Spinal cord (tissue), 9 donors: ENCODE measurements at regions not wholly inside any gene's neighbourhood (a gene's known extent, or its start where the extent isn't known, plus 50 kb on each side); places are given as distances from the start of the nearest gene placed in this dataset.

ENCODE experiments used
- DNase-seq, 6 donors: peaks; one replicate each; pipeline versions ENCODE4 v3.0.0 to v3.0.0-alpha.2; 2013 to 2015; ENCODE audit warnings: low spot score in 6 of 6, low read depth in 4 of 6
- H3K27ac ChIP-seq: one replicate; pipeline ENCODE4 v1.5.1; 2013; ENCODE audit warnings: low read depth, low read length, control low read depth
- H3K27me3 ChIP-seq: one replicate; pipeline ENCODE4 v1.6.1; 2013; ENCODE audit warnings: low read length; ENCODE audit not compliant: control insufficient read depth, insufficient read depth
- H3K36me3 ChIP-seq: one replicate; pipeline ENCODE4 v1.6.1; 2013; ENCODE audit warnings: low read length; ENCODE audit not compliant: control insufficient read depth, insufficient read depth
- H3K4me1 ChIP-seq: one replicate; pipeline ENCODE4 v1.6.1; 2013; ENCODE audit warnings: low read length; ENCODE audit not compliant: control insufficient read depth, insufficient read depth
- H3K4me3 ChIP-seq: one replicate; pipeline ENCODE4 v1.5.1; 2013; ENCODE audit warnings: low read depth, low read length, control low read depth
- H3K9me3 ChIP-seq: one replicate; pipeline ENCODE4 v1.6.1; 2013; ENCODE audit warnings: low read length; ENCODE audit not compliant: control insufficient read depth, insufficient read depth
- WGBS: methylation state at CpG from one replicate; pipeline ENCODE4 v1.1.5; 2013; ENCODE audit warnings: missing lambda C conversion rate; ENCODE audit not compliant: insufficient coverage; 5-methylcytosine and 5-hydroxymethylcytosine counted together
- donor health status: healthy.

DNA sequence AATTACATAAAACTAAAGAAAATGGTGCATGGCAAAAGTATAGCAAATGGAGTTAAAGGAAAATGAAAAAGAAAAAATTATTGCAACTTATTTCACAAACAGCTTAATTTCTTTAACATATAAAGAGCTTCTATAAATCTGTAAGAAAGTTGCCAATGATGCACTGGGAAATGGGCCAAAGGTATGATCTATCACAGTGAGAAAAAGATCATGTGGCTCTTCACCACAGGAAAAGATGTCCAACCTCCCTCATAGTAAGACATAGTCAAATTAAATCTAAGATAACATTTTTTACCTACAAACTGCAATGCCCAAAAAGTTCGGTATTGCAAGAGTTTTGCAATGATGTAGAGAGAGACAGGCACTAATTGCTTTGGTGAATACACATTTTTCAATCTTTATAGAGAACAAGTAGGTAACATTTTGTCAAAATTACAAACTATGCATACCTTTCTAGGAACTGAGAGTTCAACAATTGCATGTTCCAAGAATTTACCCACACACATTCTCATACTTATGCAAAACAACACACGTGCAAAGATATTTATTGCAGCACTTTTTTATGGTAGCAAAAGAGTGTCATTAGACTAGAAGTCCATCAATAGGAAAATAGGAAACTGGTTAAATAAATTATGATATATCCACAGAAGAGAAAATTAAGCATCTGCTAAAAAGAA is 372.6 kb downstream of the QKI start:
- DNase-seq = no peak
- Histone ChIP-seq H3K4me3 (no peak overlapping the region), H3K4me1 (no peaks in the 10 kb centered on the region), H3K27me3 (no peaks in the 10 kb centered on the region), H3K36me3 (no peaks in the 10 kb centered on the region), H3K27ac (no peak overlapping the region), H3K9me3 (no peaks in the 10 kb centered on the region)
- no CpG with 5 or more reads among the region's 2 CpGs for WGBS

DNA sequence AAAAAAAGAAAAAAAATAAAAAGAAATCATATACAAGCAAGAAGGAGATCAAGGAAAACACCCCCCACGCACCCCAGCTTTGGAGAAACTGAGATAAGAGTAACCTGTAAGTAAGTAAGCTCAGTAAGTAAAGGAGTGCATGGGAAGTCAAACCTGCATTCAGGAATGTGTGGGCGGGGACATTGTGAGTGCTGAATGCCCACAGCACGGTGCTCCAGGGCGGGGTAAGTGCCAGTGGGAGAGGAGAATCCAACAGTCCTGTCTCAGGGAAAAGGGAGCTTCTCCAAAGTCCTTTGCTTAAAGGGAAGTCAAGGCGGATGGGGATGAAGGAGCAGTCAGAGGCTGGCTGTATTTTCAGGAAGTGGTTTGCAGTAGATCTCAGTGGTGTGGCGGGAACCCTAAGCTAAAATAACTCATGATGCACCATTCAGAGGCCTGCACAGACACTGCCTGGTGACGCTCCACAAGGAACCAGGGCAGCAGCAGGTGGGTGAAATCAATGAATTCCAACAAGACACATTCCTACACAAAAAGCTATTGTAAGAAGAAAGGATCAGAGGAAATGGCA is 368.0 kb downstream of the QKI start:
- H3K9me3 ChIP-seq = no peaks in the 10 kb centered on the region
- DNase-seq = no peak
- peaks cover 14% of the 10 kb centered on the region for H3K4me1 ChIP-seq
- H3K4me3 ChIP-seq = no peak overlapping the region
- H3K27ac ChIP-seq = no peak overlapping the region
- WGBS = 86% methylated on average over 4 of the region's 7 CpGs
- H3K36me3 ChIP-seq = no peaks in the 10 kb centered on the region
- H3K27me3 ChIP-seq = no peaks in the 10 kb centered on the region

DNA sequence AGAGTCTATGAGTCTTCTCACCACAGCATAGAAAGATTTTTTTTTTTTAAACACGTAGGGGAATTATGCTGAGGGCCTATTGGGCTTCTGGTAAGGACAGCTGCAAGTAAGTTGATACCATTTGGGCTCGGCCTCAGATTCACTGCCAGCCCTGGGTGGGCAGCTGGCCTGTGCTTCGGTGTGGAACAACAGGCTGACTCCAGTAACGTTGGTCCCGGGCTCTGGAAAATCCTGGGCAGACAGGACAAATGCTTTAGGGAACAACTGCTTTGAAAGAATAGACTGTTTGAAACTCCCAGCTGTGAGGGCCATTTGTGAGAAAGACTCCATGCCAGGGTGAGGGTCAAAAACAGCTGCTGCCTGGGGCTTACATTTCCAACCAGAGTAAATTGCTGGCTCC is 366.5 kb downstream of the QKI start:
- no peaks in the 10 kb centered on the region for H3K9me3 ChIP-seq
- peaks cover 14% of the 10 kb centered on the region for H3K4me1 ChIP-seq
- DNase-seq = peak in 5 of 6 donors; percentile 43 to 84 (median 62)
- H3K27me3 ChIP-seq = no peaks in the 10 kb centered on the region
- H3K36me3 ChIP-seq = no peaks in the 10 kb centered on the region
- no peak overlapping the region for H3K4me3 ChIP-seq
- 28% methylated on average over 5 of the region's 5 CpGs for WGBS
- peak overlapping the region; percentile 44 for H3K27ac ChIP-seq

DNA sequence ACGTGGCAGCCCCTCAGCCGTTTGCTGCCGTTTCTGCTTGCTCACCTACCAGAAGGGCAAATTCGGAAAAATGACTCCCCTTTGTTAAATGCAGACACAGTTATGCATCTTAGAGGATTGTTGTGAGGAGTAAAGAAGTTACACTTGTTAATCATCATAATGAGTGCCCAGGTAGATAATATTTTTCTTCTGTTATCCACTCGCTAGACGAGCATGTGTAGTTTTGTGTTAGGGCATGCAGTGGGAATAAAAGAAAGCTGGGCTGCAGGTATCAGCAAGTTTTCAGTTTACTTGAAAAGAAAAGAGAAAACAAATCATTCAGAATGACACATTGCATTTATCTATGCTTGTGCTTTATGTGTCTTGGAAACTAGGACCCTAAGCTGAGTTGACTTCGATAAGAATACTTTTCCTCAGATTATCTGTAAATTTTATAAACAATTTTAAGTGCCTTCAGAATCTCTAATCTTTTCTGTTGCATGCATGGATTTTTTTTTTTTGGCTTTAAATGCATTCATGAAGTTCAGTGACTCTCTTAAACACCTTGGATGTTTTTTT is 365.3 kb downstream of the QKI start:
- Histone ChIP-seq H3K4me3 (no peak overlapping the region), H3K27ac (no peak overlapping the region), H3K36me3 (no peaks in the 10 kb centered on the region), H3K27me3 (no peaks in the 10 kb centered on the region), H3K9me3 (no peaks in the 10 kb centered on the region), H3K4me1 (peaks cover 14% of the 10 kb centered on the region)
- 94% methylated on average over 3 of the region's 7 CpGs for WGBS
- DNase-seq = no peak

DNA sequence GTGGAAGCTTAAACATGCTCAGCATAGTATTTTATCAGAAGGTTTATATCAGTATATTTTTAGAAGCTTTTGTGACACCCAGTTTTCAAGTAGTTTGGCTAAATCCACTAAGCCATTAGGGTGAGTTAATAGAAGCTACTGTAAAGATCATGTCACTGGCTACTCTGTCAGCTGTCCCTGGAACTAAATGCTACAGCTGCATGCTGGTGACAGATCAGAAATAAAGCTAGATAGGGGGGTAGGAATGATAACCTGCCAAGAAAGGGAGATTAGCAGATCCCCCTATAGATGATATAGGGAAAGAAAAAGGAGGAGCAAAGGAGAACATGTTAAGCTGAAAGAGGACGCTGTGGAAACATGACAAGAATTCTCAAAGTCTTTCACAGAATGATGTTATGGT is 363.2 kb downstream of the QKI start:
- Histone ChIP-seq H3K9me3 (no peaks in the 10 kb centered on the region), H3K27ac (no peak overlapping the region)
- WGBS = 69% methylated on average over 1 of the region's 1 CpG

DNA sequence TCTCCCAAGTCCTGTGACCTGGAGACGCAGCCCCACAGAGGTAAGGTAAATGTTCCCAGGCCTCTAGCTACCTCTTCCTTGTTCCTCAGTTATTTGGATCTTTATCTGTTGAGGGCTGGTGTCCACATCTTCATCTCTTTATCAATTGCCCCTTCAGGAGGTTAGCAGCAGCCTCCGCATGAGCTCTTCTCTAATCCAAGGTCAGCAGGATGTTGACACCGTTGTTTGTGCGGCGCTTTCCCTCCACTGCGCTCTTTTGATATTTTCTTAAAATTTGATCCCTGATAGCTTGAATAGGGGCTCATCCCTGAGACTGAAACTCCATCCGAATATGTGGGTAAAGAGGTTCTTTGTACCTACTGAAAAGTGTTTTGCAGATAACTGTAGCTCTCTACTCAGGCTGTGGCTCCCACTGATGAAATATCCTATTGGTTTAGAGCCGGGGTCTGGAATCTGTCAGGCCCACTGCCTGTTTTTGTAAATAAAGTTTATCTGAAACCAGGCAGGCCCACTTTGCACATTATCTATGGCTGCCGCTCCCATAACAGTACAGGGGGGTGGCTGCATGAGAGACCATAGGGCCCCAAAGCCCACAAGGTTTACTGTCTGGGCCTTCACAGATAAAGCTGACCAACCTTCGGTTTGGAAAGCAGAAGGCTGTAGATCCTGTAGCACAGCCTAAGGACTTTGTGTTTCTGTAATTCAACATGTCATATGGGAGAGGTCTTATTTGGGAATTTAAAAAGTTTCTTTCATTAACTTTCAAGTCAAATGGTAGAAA is 362.6 kb downstream of the QKI start:
- Histone ChIP-seq H3K36me3 (no peaks in the 10 kb centered on the region), H3K27me3 (no peaks in the 10 kb centered on the region), H3K4me3 (no peak overlapping the region), H3K4me1 (peaks cover 14% of the 10 kb centered on the region), H3K9me3 (no peaks in the 10 kb centered on the region), H3K27ac (no peak overlapping the region)
- DNase-seq = no peak
- 100% methylated on average over 7 of the region's 10 CpGs for WGBS

More for the DNA sequence above, 363.2 kb downstream of the QKI start:
- H3K4me3 ChIP-seq = no peak overlapping the region
- H3K27me3 ChIP-seq = no peaks in the 10 kb centered on the region
- no peak for DNase-seq
- H3K4me1 ChIP-seq = peaks cover 14% of the 10 kb centered on the region
- H3K36me3 ChIP-seq = no peaks in the 10 kb centered on the region

DNA sequence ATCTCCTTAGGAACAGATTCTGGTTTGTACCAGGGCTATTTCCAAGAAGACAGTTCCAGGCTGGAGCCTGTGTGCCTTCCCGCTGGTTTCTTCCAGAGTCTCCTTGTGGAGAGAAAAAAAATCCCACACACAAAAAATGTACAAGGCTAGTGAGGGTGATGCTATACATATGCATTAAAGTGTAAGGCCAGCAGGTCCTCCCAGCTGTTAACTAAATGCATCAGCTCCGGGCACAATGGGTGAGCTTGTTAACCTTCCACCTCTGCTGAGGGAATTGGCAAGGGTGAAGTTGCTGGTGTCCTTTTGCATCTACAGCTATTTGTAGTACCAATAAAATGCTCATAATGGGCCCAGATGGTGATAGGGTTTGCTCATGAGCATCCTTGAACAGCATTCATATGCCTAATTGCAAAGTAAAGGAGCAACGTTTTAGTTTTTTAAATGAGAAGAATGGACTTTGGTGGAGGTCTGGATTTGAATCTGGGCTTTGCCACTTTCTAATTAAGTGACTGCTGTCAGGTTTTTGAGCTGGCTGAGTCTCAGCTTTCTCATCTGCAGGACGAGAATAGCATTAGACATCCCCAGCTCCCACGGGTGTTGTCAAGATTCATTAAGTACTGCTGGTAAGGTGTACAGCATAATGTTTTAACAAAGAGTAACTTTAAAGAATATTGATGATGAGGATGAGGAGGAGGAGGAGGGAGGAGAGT is 361.8 kb downstream of the QKI start:
- 59% methylated on average over 4 of the region's 5 CpGs for WGBS
- no peaks in the 10 kb centered on the region for H3K27me3 ChIP-seq
- peaks cover 12% of the 10 kb centered on the region for H3K4me1 ChIP-seq
- peak in 2 of 6 donors; percentile 41 to 52 for DNase-seq
- H3K4me3 ChIP-seq = no peak overlapping the region
- no peaks in the 10 kb centered on the region for H3K9me3 ChIP-seq
- H3K27ac ChIP-seq = no peak overlapping the region
- no peaks in the 10 kb centered on the region for H3K36me3 ChIP-seq

DNA sequence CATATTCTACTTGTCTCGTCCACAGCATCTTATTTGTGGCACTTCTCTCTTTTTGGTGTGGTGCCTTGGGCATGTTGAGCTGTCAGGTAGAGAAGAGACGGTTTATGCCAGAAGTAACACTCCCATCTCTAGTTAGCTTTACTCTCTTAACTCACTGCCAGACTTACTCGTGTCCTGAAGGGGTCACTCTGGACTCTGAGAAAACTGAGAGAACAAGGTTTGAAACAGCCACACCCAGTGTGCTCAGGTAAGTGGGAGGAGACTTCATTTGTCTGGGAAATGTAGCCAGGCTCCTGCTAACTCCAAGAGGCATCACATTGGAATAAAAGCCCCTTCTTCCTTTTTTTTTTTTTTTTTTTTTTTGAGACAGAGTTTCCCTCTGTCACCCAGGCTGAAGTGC is 360.8 kb downstream of the QKI start:
- Histone ChIP-seq H3K4me1 (peaks cover 7% of the 10 kb centered on the region), H3K27me3 (no peaks in the 10 kb centered on the region), H3K9me3 (no peaks in the 10 kb centered on the region), H3K4me3 (no peak overlapping the region), H3K27ac (no peak overlapping the region), H3K36me3 (no peaks in the 10 kb centered on the region)
- DNase-seq = no peak
- no CpG with 5 or more reads among the region's 3 CpGs for WGBS

DNA sequence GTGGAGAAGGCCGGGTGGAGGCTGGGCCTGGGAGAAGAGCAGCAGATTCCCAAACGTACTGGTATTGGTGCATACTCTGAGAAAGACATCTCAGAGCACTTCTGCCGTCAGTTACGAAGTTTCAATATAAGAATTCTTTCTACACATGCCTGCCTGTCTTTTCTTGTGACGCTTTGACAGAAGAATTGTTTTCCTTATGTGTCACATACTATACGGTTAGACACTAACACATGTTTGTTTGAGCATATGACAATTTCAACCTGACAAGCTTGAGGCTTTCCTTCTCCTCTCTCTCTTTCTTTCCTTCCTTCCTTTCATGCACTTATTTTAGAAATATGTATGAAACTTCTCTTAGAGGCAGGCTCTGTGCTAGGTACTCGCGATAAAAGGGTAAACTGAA is 360.0 kb downstream of the QKI start:
- H3K9me3 ChIP-seq = no peaks in the 10 kb centered on the region
- 100% methylated on average over 4 of the region's 8 CpGs for WGBS
- H3K4me3 ChIP-seq = no peak overlapping the region
- peaks cover 6% of the 10 kb centered on the region for H3K4me1 ChIP-seq
- no peak overlapping the region for H3K27ac ChIP-seq
- DNase-seq = no peak
- no peaks in the 10 kb centered on the region for H3K27me3 ChIP-seq
- no peaks in the 10 kb centered on the region for H3K36me3 ChIP-seq
